NCI-H2029 (cell line): ENCODE measurements at regions not wholly inside any gene's neighbourhood (a gene's known extent, or its start where the extent isn't known, plus 50 kb on each side); places are given as distances from the start of the nearest gene placed in this dataset.

Experiments used
- DNase-seq: peaks from one replicate; lab custom pipeline; 2025; lab: John Stamatoyannopoulos, UW

GRCh38 chr6:120228297-120228696, 878.7 kb upstream of the MAN1A1 start:
- no peak for DNase-seq

GRCh38 chr6:120219339-120219738, 869.8 kb upstream of the MAN1A1 start:
- no peak for DNase-seq

GRCh38 chr6:120214088-120214499, 864.5 kb upstream of the MAN1A1 start:
- no peak for DNase-seq

- DNase-seq, result no peak
Measured at GRCh38 chr6:120211955-120212792, 862.6 kb upstream of the MAN1A1 start.

- DNase-seq, result no peak
Measured at GRCh38 chr6:120202878-120203277, 853.3 kb upstream of the MAN1A1 start.

GRCh38 chr6:120200853-120201252, 851.3 kb upstream of the MAN1A1 start:
- no peak for DNase-seq

GRCh38 chr6:120198033-120198432, 848.5 kb upstream of the MAN1A1 start:
- no peak for DNase-seq

- no peak for DNase-seq
Measured at GRCh38 chr6:120186080-120186479, 836.5 kb upstream of the MAN1A1 start.

- no peak for DNase-seq
Measured at GRCh38 chr6:120173250-120173649, 823.7 kb upstream of the MAN1A1 start.

GRCh38 chr6:120164531-120164930, 815.0 kb upstream of the MAN1A1 start:
- no peak for DNase-seq

GRCh38 chr6:120157873-120158272, 808.3 kb upstream of the MAN1A1 start:
- DNase-seq, result no peak

- no peak for DNase-seq
Measured at GRCh38 chr6:120147071-120147871, 797.7 kb upstream of the MAN1A1 start.

GRCh38 chr6:120141601-120142000, 792.0 kb upstream of the MAN1A1 start:
- DNase-seq, result no peak

- no peak for DNase-seq
Measured at GRCh38 chr6:120137492-120137891, 787.9 kb upstream of the MAN1A1 start.

GRCh38 chr6:120129228-120129627, 779.7 kb upstream of the MAN1A1 start:
- no peak for DNase-seq

GRCh38 chr6:120122401-120122800, 772.8 kb upstream of the MAN1A1 start:
- peak; percentile 51 for DNase-seq

GRCh38 chr6:120116343-120116742, 766.8 kb upstream of the MAN1A1 start:
- DNase-seq, result no peak

- no peak for DNase-seq
Measured at GRCh38 chr6:120112980-120113379, 763.4 kb upstream of the MAN1A1 start.

GRCh38 chr6:120111001-120111400, 761.4 kb upstream of the MAN1A1 start:
- DNase-seq, result no peak

- DNase-seq, result no peak
Measured at GRCh38 chr6:120108061-120108795, 758.7 kb upstream of the MAN1A1 start.

- no peak for DNase-seq
Measured at GRCh38 chr6:120103618-120104017, 754.1 kb upstream of the MAN1A1 start.

- DNase-seq, result no peak
Measured at GRCh38 chr6:120096696-120097260, 747.2 kb upstream of the MAN1A1 start.
